HG02588 (cell line): ENCODE measurements at regions not wholly inside any gene's neighbourhood (a gene's known extent, or its start where the extent isn't known, plus 50 kb on each side); places are given as distances from the start of the nearest gene placed in this dataset.

ENCODE experiments used
- ATAC-seq: cut with Tn5 transposase; IDR thresholded peaks from one replicate; pipeline ENCODE4 v1.9.1; 2021; ENCODE audit warnings: mild to moderate bottlenecking, moderate library complexity; ENCODE audit not compliant: unreplicated experiment

DNA sequence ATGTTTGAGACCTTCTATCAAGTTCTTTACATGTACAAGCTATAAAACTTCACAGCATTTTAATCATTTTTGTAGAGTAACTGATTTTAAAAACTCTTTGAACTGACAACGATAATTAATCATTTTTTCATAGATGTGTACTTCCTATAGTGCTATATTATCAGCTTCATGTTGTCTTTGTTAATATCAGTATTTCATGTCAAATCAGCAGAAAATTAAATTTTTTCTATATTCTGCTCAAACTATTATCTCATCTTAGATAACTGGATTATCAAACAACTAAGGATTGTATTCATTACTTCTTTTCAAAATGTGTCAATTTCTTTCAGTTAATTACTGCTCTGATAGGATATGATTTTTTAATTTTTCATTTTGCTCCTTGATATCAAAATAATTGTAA lies 214.6 kb upstream of the RGS18 start:
- no peak for ATAC-seq

DNA sequence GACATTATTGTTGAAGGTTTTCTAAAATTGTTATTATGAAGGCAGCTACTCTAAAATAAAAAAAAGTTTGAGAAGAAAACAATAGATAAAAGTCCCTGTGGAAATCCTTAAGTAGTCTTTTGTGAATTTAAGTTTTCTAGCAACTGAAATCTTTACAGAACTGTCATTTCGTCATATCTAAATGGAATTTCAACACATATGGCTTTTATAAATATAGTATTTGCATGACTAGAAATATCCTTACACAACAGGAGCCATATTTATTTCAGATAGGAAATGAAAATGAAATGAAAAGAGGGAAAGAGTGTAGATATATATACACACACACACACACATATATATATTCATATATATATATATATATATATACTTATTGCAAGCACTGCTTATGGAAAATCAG lies 204.7 kb upstream of the RGS18 start:
- no peak for ATAC-seq

DNA sequence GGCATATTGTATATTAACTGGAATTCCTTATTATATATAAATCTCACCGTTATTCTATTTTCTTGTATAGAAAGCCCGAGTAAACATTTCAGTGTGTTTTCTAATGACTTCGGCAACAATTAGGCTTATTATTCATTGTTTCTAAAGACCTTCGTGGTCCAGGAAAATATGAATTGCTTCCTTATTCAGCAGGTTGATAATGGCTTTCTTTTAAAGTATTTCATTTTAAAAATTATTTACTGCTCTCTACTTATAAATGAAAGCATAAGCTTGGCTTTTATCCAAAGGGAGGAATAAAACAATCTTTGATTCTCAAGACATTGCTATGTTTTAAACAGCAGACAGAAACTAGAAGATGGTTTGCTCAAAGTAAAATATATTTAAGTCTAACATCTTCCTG lies 198.4 kb upstream of the RGS18 start:
- ATAC-seq = no peak

DNA sequence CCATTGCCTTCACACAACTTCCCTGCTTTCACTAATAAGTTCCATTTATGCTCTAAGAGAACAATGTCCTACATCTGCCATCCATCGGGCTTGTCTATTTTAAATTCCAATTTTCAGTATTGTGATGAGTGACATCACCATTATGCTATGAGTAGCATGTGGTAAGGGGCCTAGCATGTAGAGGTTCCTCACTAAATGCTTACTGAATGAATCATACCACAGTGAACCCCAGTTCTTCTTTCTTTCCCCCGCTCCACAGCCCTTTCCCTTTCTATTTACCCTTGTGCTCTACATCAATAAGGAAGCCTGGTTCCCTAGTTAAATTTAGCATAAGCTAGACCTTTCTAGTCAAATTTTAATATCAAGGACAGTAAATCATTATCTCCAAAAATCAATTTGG lies 195.0 kb upstream of the RGS18 start:
- no peak for ATAC-seq

DNA sequence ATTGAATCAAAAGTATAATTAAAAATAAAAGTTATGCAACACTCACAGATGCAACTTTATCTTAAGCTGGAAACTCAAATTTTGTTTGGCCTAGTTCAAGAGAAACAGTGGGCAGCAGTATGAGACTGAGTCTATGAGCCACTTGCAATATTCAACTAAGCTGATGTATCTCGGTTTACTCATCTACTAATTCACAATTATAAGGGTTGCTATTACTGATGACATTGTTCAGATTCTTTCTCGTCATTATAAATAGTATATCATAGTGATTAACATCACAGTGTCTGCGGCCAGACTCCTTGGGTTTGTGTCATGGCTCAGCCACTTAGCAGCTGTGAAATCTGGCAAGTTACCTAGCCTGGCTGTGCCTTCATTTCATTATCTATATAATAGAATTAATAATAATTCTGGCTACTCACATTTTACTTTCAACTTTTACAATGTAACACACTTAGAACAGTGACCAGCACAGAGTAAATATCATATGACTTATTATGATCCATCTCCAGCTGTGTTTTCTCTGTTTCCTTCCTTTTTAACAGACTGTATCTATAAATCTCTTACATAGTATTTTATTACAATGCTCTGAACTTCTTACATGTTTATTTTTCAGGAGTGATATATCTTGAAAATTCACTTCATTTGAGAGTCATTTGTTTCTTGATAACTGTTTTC lies 194.3 kb upstream of the RGS18 start:
- no peak for ATAC-seq

DNA sequence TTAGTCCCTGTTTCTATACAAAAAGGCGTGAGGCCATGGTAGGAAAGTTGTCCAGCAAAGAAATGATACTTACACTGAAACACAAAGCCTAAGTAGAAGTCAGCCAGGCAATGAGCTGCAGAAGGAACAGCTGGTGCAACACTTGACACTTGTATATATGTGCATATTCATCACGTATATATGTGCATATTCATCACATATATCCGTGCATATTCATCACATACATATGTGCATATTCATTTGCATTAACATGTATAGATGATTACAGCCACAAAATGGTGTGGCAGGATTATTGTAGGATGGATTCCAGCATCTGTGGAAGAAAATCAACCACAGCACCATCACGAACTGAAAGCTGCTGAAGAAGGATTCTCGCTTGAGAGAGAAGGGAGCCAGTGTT lies 189.0 kb upstream of the RGS18 start:
- ATAC-seq = no peak

DNA sequence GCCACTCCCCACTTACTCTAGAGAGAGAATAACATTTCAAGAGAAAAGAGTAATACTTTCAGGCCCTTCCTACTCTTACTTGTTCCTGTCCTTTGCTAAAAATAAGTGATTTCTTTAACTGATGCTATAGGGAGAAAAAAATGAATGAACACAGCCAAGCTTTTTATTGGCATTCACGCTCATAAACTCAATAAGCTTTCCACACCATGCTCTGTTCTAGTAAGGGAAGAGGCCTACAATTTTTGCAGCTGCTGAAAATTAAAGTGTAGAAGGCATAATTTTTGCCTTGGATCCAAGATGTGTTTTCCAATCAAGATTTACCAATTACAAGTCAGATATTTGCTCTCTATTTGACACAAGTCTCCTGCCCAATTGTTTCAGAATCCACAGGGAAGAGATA lies 188.1 kb upstream of the RGS18 start:
- no peak for ATAC-seq

DNA sequence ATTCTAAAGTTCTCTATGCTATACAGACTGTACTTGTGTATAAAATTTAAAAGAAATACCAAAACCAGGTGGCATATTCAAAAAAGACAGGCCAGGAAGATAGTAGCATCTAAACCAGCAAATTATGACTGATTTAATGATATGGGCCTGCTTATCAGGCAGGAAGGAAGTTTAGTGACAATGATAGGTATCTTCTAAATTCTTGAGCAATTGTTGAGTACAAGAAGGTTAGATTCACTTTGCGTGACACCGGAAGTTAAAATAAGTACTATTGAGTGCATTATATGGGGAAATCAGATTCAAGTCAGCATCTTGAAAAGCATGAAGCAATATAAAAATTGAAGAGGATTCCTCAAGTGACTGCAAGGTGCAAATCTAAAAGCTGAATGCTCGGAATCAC lies 186.8 kb upstream of the RGS18 start:
- ATAC-seq = no peak

DNA sequence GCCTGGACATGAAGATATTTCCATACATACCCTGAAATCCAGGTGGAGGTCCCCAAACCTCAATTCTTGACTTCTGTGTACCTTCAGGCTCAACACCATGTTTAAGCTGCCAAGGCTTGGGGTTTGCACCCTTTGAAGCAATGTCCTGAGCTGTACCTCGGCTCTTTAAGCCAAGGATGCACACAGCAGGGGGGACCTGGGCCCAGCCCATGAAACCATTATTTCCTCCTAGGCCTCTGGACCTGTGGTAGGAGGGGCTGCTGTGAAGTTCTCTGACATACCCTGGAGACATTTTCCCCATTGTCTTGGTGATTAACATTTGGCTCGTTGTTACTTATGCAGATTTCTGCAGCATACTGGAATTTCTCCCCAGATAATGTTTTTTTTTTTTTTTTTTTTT lies 184.3 kb upstream of the RGS18 start:
- ATAC-seq = no peak

DNA sequence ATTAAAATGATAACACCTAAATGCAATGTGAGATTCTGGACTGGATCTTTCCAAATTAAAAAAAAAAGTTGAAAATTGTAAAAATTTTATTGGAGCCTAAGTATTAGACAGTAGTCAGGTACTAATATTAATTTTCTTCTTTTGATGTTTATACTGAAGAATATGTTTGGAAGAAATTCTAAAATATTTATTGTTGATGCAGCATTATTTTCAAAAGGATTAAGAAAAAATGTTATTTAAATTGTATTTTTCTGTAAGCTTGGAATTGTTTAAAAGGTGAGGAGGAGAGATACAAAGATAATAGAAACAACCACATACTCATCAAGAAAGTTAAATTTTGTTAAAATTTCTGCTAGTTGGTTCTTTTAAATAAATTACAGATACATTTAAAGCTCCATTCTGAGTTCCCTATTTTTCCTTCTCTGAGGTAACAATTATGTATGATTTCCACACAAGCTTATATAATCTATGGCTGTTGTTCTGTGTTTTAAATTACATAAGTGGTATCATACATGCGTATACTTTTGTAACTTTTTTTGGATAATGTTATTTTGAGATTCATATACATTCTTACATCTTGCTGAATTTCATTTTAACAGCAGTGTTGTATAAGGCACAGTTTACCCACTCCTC lies 180.3 kb upstream of the RGS18 start:
- no peak for ATAC-seq

DNA sequence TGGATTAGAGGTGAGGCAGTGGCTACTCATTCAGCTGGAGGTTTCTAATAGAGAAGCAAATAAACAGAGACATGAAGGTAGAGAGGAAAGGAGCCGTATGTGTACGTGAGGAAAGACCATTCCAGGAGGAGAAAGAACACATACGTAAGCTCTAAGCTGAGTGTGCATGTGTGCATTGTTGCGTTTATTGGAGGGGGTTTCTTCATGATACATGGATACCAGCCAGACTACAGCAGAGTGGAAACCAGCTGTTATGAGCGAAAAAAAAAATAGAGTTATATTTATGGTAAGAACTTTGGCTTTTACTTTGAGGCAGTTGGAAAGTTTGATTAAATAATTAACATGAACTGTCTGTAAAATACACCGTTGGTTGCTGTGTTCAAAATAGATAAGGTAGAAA lies 173.4 kb upstream of the RGS18 start:
- ATAC-seq = no peak

DNA sequence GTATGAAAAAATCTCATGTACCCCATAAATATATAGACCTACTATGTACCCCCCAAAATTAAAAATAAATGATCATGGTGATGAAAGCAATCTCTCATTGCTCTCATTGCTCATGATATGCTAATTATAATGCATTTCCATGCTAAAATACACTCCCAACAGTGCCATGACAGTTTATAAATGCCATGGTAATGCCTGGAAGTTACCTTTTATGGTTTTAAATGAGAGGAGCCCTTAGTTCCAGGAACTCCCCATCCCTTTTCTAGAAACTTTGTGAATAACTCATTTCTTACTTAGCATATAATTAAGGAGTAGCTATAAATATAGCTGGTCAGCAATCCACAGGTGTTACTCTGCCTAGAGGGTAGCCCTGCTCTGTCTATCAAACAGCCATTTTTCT lies 166.1 kb upstream of the RGS18 start:
- ATAC-seq = no peak

DNA sequence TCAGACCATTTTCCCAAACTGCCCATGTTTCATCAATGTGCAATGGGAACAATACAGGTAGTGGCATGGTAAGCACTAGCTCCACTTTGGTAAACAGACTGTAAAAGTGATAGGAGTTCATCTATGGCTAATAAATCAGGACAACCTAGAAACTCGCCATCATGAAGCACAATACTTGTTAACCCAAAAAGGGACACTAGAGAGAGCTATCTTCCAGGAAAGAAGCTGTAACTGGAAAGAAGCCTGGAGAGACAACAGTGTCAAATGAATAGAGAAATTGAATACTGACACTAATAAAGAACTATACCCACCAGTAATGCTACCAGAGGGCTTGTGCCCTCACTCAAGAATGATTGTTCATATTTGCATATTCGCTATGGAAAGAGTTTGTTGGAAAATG lies 164.7 kb upstream of the RGS18 start:
- no peak for ATAC-seq

DNA sequence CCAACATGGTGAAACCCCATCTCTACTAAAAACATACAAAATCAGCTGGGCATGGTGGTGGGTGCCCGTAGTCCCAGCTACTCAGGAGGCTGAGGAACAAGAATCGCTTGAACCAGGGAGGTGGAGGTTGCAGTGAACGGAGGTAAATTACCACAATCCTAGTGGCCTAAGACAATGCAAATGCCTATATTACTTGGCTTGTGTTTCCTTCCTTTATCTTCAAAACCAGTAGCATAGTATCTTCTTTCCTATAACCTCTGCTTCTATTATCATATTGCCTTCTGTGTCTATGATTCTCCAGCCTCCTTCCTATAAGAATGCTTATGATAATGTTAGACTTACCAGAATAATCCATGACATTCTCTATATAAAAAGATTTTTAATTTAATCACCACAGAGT lies 156.2 kb upstream of the RGS18 start:
- no peak for ATAC-seq

DNA sequence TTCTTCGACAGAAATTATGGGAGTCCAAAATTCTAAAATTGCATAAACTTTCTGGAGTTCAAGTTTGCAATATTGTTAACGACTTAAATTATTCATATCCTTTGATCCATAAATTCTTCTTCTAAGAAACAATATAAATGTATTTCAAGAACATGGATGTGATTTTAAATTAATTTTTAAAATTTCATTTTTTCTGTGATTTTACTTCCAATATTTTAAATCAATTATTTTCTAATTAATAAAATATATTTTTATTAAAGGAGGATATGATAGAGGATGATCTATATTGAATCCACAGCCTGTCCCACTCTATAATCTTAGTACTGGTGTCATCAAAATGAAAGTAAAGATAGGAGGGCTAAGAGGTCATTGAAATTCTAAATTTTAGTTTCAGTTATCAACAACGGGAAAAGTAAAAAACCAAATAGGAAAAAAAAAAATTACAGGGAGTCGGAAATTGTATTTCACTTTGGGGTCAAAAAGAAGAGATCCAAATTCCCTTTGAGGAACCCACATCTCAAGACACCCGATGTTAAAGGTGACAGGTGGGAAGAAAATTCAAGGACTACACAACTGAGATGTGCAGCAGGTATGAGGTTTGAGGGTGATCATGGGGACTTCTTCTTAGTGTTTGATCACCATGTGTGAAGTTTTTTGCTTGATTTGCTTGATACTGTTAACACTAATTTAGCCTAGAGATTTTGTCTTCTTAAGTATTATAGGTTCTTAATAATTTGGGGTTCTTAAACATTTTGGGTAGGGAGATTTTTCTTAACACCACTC lies 154.8 kb upstream of the RGS18 start:
- ATAC-seq = no peak

DNA sequence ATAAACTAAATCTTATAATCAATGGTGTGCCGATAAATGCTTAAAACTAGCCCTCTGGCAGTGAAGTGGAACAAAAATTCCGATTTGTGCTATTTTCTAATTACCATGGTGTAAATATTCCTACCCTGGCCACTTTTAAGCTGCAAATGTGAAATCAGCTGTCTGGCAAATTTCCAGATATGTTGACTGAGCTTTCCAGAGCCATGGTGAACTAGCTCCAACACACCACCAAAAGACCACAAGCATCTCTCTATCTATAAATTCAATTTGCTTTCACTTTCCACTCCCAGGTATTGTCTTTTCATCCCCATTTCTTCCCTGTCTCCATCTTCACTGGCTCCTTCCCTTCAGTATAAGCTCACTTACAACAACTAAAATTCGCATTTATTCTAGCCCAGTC lies 152.3 kb upstream of the RGS18 start:
- ATAC-seq = no peak

DNA sequence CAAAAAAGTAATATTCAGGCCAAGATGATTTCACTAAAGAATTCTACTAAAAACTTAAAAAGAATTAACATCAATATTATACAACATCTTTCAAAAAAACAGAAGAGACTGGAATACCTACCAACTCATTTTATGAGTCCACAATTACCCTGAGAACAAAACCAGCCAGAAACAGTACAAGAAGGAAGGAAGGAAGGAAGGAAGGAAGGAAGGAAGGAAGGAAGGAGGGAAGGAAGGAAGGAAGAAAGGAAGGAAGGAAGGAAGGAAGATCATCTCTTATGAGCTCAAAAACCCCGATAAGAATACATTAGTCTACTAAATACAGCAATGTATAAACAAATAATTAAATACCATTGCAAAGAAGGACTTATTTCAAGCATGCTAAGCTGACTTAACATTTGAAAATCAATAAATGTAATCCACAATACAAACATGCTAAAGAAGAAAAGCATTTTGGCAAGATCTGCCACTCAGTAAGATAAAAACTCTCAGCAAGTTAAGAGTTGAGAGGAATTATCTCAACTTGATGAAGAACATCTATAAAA lies 149.9 kb upstream of the RGS18 start:
- ATAC-seq = no peak

DNA sequence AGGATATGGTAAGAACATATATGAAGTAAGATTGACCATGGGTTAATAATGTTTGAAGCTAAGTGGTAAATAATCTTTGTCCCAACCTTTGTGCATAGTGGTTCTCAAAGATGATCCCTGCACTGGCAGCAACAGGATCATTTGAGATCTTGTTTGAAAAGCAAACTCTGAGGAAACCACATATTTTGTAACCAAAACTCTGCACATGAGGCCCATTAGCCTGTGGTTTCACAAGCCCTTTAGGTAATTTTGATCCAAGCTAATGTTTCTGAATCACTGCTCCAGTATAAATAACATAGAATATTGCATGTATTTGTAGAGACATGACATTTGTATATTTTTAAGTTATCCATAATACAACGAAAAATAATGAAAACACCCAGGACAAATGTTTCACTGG lies 147.9 kb upstream of the RGS18 start:
- no peak for ATAC-seq

DNA sequence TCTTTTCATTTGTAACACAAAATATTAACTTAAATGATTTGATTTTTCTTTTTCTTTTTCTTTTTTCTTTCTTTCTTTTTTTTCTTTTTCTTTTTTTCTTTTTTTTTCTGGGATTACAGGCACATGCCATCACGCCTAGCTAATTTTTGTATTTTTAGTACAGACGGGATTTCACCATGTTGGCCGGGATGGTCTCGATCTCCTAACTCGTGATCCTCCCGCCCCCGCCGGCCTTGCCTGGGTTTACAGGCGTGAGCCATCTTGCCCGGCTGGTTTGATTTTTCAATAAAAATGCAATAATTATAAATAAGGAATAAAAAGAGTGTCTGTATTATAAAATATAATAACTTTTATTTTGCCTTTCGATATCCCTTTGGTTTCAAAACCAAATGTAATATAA lies 146.7 kb upstream of the RGS18 start:
- ATAC-seq = no peak

DNA sequence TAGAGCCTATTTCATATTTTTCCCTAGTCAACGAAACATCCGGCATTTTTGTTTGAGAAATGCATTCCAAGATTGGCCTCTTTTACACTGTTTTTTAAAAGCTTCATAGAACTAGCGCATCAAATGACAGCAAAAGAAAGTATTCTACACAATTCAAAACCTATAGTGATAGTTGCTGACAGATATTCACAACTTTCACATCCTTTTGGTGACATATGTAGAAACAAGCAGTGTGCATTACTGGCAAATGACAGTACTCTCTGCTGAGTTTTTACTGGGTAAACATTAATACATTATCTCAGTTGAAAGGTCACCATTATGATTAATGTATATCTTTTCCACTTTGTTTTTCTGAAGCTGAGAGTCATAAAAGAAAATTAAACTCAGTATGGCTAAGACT lies 135.4 kb upstream of the RGS18 start:
- no peak for ATAC-seq

DNA sequence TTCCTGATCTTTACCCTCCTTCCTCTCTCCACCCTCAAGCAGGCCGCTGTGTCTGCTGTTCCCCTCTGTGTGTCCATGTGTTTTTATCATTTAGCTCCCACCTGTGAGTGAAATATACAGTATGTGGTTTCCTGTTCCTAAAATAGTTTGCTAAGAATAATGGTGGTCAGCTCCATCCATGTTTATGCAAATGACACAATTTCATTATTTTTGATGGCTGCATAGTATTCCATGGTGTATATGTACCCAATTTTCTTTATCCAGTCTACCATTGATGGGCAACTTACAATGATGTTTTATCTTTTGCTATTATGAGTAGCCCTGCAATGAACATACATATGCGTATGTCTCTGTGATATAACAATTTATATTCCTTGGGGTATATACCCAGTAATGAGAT lies 133.4 kb upstream of the RGS18 start:
- no peak for ATAC-seq

DNA sequence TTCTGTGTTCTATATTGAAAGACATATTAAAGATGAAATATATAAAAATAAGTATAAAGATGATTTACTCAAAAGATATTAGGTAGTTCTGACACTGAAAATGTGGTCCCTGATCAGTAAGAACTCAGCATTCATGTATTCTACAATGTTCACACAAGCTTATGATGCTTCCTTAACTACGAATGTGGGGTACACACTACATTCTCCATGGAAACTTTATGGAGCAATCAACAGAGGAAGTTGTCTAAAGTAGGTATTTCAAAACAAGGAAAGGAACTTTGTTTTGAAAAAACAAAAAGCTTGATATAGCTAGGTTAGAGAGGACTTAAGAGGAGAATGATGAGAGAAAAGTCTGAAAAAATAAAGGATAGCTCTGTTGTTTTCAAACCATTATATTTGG lies 119.7 kb upstream of the RGS18 start:
- ATAC-seq = no peak
